HAP-1 (cell line): ENCODE measurements at regions not wholly inside any gene's neighbourhood (a gene's known extent, or its start where the extent isn't known, plus 50 kb on each side); places are given as distances from the start of the nearest gene placed in this dataset.

Experiments
- DNase-seq, 2 experiments: peaks; one replicate each; pipeline ENCODE4 v3.0.0-alpha.2; 2016 to 2020; ENCODE audit warnings: low spot score in 2 of 2
- H3K27me3 ChIP-seq: fragments of 250-450 bp; sonication (Bioruptor Pico); 2 replicates; pipeline ENCODE4 v1.5.1; 2020; ENCODE audit warnings: low read depth, mild to moderate bottlenecking, moderate library complexity
- H3K36me3 ChIP-seq: fragments of 250-450 bp; sonication (Bioruptor Pico); replicated peaks from 2 replicates; pipeline ENCODE4 v1.5.1; 2020; ENCODE audit warnings: mild to moderate bottlenecking
- H3K4me1 ChIP-seq: fragments of 250-450 bp; sonication (Bioruptor Pico); 2 replicates; pipeline ENCODE4 v1.5.1; 2020; ENCODE audit warnings: mild to moderate bottlenecking
- H3K4me3 ChIP-seq: fragments of 250-450 bp; sonication (Bioruptor Pico); 2 replicates; pipeline ENCODE4 v1.5.1; 2020; ENCODE audit warnings: mild to moderate bottlenecking, moderate library complexity
- H3K9me3 ChIP-seq: fragments of 250-450 bp; sonication (Bioruptor Pico); 2 replicates; pipeline ENCODE4 v1.5.1; 2020; ENCODE audit warnings: mild to moderate bottlenecking, moderate library complexity
- in situ Hi-C: fragments of 300-500 bp; cut with MboI; formaldehyde crosslinking; loops from 3 replicates; pipeline ENCODE4 v1.14.3; 2020; ENCODE audit warnings: low sequenced_read_pairs, inconsistent platforms, mixed read lengths

DNA sequence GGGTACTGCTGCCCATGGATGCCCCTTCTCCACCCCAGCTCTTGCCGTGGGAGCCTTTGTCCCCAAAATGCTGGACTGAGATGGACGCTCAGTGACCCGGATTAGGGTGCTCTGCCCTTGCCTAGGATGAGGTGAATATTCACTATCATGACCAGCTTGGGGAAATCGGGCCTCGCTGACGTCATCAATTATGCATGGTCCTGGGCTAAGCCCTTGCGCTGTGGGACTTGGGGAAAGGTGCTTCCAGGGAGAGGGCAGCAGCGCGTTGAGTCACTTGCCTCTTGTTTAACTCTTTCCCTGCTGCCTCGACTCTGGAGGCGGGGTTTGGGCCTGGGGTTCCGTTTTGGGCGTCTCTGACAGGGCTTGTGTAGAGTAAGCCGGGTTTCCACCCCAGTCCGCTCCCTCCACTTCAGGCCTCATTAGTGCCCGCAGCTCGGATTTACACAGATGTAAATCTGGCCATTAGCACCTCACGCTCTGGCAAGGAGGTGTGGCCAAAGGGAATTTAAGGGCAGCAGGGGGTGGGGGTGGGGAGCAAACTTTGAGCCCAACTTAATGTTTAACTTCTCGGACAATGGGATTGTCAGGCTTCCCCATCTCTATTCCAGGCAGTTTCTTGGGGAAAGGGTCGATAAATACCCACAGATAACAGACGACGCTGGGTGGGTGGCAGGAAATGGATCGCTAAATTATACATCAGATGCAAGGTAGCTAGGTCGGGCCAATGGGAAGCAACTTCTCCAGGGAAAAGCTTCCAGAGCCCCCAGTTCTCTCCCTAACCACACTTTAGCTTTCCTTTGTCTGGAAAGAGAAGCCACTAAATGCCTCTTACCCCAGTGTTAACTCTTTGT lies 51.3 kb upstream of the TCF7L2 start:
- Histone ChIP-seq H3K27me3 (no peaks in the 10 kb centered on the region), H3K4me3 (no peak overlapping the region), H3K36me3 (no peaks in the 10 kb centered on the region), H3K4me1 (no peaks in the 10 kb centered on the region; the same call in 1 of the 2 replicates), H3K9me3 (no peaks in the 10 kb centered on the region)
- peak in 1 of 2 experiments; percentile 32 for DNase-seq
- in situ Hi-C loops: no loop called here

DNA sequence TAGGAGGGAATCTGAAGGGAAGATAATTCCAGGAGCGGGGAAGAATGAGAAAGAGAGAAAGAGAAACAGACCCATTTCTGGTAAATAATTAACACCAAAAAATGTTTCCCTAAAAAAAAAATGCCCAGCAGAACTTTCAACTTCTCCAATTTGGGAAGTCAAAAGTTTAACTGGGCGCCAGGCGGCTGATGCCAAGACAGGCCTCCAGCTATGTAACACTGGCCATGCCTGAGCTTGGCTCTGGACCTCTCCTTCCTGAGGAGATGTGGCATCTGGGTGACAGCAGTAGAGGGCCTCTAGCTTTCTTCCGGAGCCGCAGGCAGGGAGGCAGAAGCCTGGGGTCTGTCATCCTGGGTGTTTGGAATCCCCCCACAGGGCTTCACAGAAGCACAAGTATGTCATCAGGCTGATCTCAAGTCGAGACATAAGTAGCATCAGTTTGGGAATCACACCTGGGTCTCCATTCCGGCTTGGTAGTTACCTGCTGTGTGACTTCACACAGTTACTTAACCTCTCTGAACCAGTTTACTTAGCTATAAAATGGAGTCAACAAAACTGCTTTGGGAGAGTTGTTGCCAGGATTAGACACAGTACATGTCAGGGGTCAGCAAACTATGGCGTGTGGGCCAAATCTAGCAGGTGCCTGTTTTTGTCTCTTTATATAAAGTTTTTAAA lies 50.5 kb upstream of the TCF7L2 start:
- DNase-seq: no peak
- in situ Hi-C loops: no loop called here
- Histone ChIP-seq H3K4me1 (no peaks in the 10 kb centered on the region; the same call in 1 of the 2 replicates), H3K4me3 (no peak overlapping the region), H3K9me3 (no peaks in the 10 kb centered on the region), H3K36me3 (no peaks in the 10 kb centered on the region), H3K27me3 (no peaks in the 10 kb centered on the region)
